GM12872 (cell line): ENCODE measurements at regions not wholly inside any gene's neighbourhood (a gene's known extent, or its start where the extent isn't known, plus 50 kb on each side); places are given as distances from the start of the nearest gene placed in this dataset.

Experiments used
- TF ChIP-seq, protein P1 (sequence below): IDR thresholded peaks from 3 replicates; pipeline ENCODE4 v1.5.1; 2011; ENCODE audit warnings: low read depth, mild to moderate bottlenecking, low read length, moderate library complexity; ENCODE audit not compliant: insufficient read depth

DNA sequence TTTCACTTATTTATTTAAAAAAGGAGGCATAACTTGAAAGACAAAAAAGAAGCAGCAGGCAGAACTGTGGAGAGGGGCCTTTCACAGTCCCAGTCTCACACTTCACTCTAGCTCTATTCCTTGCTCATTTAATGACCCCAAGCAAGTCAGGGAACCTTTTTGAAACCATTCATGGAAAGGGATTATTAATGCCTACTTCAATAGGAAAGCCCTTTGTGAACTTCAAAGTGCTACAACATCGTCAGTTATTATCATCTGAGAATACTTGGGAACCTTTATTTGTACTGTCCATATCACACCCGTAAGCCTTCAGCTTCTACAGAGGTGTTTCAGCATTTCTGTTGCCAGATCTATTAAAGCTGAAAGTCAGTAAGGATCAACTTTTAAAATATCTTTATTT, 320.2 kb downstream of the TMEM161B start:
- TF ChIP-seq, protein P1, sequence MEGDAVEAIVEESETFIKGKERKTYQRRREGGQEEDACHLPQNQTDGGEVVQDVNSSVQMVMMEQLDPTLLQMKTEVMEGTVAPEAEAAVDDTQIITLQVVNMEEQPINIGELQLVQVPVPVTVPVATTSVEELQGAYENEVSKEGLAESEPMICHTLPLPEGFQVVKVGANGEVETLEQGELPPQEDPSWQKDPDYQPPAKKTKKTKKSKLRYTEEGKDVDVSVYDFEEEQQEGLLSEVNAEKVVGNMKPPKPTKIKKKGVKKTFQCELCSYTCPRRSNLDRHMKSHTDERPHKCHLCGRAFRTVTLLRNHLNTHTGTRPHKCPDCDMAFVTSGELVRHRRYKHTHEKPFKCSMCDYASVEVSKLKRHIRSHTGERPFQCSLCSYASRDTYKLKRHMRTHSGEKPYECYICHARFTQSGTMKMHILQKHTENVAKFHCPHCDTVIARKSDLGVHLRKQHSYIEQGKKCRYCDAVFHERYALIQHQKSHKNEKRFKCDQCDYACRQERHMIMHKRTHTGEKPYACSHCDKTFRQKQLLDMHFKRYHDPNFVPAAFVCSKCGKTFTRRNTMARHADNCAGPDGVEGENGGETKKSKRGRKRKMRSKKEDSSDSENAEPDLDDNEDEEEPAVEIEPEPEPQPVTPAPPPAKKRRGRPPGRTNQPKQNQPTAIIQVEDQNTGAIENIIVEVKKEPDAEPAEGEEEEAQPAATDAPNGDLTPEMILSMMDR = no peak

- TF ChIP-seq, protein P1 = no peak
These were observed 322.4 kb downstream of the TMEM161B start for GRCh38 chr5:87946271-87946670.

DNA sequence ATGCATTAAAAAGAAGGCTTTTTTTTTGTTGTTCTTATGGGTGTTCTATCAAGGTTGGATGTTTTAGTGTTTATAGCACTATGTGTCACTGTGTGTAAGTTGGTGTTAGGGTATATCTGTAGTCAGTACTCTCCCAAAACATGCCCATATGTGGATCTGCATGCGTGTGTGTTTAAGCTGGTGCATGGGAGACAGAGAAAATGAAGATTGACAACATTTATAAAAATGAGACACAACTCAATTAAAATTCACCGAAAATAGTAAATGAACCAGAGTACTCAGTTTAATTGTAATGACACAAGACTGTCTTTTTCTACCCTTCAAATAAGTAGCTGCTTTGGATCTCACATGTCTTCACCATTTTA, 323.4 kb downstream of the TMEM161B start:
- TF ChIP-seq, protein P1 = no peak

- TF ChIP-seq, protein P1 = no peak
These were observed 323.9 kb downstream of the TMEM161B start for GRCh38 chr5:87944553-87945285.

GRCh38 chr5:87940775-87941174, 327.9 kb downstream of the TMEM161B start:
- TF ChIP-seq, protein P1 = no peak

DNA sequence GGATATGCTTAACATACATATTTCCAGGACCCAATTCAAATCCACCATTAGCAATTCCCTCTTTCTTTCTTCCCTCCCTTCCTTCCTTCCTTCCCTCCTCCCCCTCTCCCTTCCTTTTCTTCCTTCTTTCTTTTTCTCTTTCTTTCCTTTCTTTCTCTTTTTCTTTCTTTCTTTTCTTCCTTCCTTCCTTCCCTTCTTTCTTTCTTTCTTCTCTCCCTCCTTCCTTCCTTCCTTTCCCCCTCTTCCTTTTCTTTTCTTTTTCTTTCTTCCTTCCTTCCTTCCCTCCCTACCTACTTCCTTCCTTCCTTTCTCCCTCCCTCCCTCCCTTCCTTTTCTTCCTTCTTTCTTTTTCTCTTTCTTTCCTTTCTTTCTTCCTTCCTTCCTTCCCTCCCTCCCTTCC, 332.0 kb downstream of the TMEM161B start:
- TF ChIP-seq, protein P1 = no peak

DNA sequence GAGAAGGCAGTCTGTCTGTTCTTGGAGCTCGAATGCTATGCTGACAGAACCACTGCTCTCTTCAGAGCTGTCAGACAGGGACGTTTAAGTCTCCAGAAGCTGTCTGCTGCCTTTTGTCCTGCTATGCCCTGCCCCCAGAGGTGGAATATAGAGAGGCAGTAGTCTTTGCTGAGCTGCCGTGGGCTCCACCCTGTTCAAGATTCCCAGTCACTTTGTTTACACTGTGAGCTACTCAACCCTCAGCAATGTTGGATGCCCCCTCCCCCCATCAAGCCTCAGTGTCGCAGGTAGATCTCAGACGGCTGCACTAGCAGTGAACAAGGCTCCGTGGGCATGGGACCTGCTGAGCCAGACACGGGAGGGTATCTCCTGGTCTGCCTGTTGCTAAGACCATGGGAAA, 344.2 kb downstream of the TMEM161B start:
- TF ChIP-seq, protein P1 = no peak
